Naive thymus-derived CD4-positive, alpha-beta T cell (primary cell): ENCODE measurements at regions not wholly inside any gene's neighbourhood (a gene's known extent, or its start where the extent isn't known, plus 50 kb on each side); places are given as distances from the start of the nearest gene placed in this dataset.
"Not testable (repeated sequence)": the region's sequence is repeated elsewhere in the genome, so short reads cannot be mapped to it uniquely, and the experiment has no call there.

Source experiments
- ATAC-seq: fragments of 150-1000 bp; cut with Tn5 transposase; 2 replicates; pipeline ENCODE4 v1.10.0; 2021; ENCODE audit warnings: mild to moderate bottlenecking, moderate library complexity
- CTCF ChIA-PET: fragments of 350-600 bp; sonication (Branson Sonifier 250); formaldehyde crosslinking; loops from one replicate; lab custom pipeline; 2021; ENCODE audit warnings: antibody characterized with exemption; lab: Charles Lee
- POLR2A ChIA-PET: fragments of 350-600 bp; sonication (Branson Sonifier 250); formaldehyde crosslinking; loops from one replicate; lab custom pipeline; 2021; ENCODE audit warnings: antibody characterized with exemption, inconsistent platforms; lab: Charles Lee
- DNase-seq, 9 donors: peaks; one replicate each; pipeline versions ENCODE4 v3.0.0 to v3.0.0-alpha.2; 2020 to 2022; ENCODE audit warnings: mixed read lengths in 1 of 9
- H3K27ac ChIP-seq: one replicate; pipeline ENCODE4 v1.7.0; 2013; ENCODE audit warnings: mild to moderate bottlenecking, low read depth, low read length, moderate library complexity
- H3K27me3 ChIP-seq, 2 donors: one replicate each; pipeline ENCODE4 v1.7.0; 2013; ENCODE audit warnings: low read length in 2 of 2, mild to moderate bottlenecking in 2 of 2, moderate library complexity in 2 of 2; ENCODE audit not compliant: control insufficient read depth in 2 of 2, insufficient read depth in 2 of 2
- H3K36me3 ChIP-seq, 3 experiments: 1 replicate in 2 of 3; 2 replicates in 1 of 3; pipeline ENCODE4 v1.7.0; 2013; ENCODE audit warnings: low read length in 3 of 3, mild to moderate bottlenecking in 3 of 3, moderate library complexity in 1 of 3; ENCODE audit not compliant: insufficient read depth in 3 of 3, control insufficient read depth in 2 of 3
- H3K4me1 ChIP-seq, 2 donors: one replicate each; pipeline ENCODE4 v1.7.0; 2013; ENCODE audit warnings: low read length in 2 of 2, mild to moderate bottlenecking in 2 of 2, moderate library complexity in 1 of 2; ENCODE audit not compliant: control insufficient read depth in 2 of 2, insufficient read depth in 2 of 2
- H3K4me3 ChIP-seq: 2 replicates; pipeline ENCODE4 v1.7.0; 2013; ENCODE audit warnings: mild to moderate bottlenecking, low read length
- H3K9me3 ChIP-seq, 3 experiments: 1 replicate in 2 of 3; 2 replicates in 1 of 3; pipeline ENCODE4 v1.7.0; 2013; ENCODE audit warnings: low read length in 3 of 3; ENCODE audit not compliant: control insufficient read depth in 2 of 3
- H3K27ac Mint-ChIP-seq, 9 donors: one replicate each; pipeline ENCODE4 v1.8.0; 2020 to 2022; ENCODE audit warnings: mixed read lengths in 9 of 9, mild to moderate bottlenecking in 8 of 9, moderate library complexity in 5 of 9, inconsistent platforms in 2 of 9
- H3K27me3 Mint-ChIP-seq, 5 donors: one replicate each; pipeline ENCODE4 v1.8.0; 2021 to 2022; ENCODE audit warnings: mixed read lengths in 5 of 5, mild to moderate bottlenecking in 1 of 5
- H3K36me3 Mint-ChIP-seq, 5 donors: one replicate each; pipeline ENCODE4 v1.8.0; 2020 to 2022; ENCODE audit warnings: mixed read lengths in 5 of 5, mild to moderate bottlenecking in 3 of 5, inconsistent platforms in 1 of 5
- H3K4me1 Mint-ChIP-seq, 7 donors: one replicate each; pipeline ENCODE4 v1.8.0; 2020 to 2022; ENCODE audit warnings: mixed read lengths in 7 of 7, mild to moderate bottlenecking in 3 of 7, inconsistent platforms in 1 of 7
- H3K4me3 Mint-ChIP-seq, 10 donors: one replicate each; pipeline ENCODE4 v1.8.0; 2020 to 2022; ENCODE audit warnings: mild to moderate bottlenecking in 10 of 10, mixed read lengths in 10 of 10, moderate library complexity in 6 of 10, inconsistent platforms in 2 of 10
- H3K9me3 Mint-ChIP-seq, 11 donors: one replicate each; pipeline ENCODE4 v1.8.0; 2020 to 2022; ENCODE audit warnings: mixed read lengths in 11 of 11, mild to moderate bottlenecking in 4 of 11, inconsistent platforms in 1 of 11, moderate library complexity in 1 of 11
- intact Hi-C, 2 donors: fragments of 100-400 bp; cut with micrococcal nuclease; formaldehyde crosslinking; loops; one replicate each; pipeline ENCODE4 v1.15.1; 2023

- intact Hi-C loops = loop anchor here in 1 of 2 donors (5.0 kb wide), 1 partner anchor 37 kb away; no protein-coding TSS in a partner anchor
- peak overlapping the region in 8 of 9 donors; percentile 5 to 90 (median 74) for H3K27ac Mint-ChIP-seq
- H3K27me3 ChIP-seq = no peaks in the 10 kb centered on the region
- ATAC-seq (no peak), DNase-seq (no peak)
- H3K9me3 ChIP-seq = no peaks in the 10 kb centered on the region
- H3K27ac ChIP-seq = no peak overlapping the region
- H3K4me3 ChIP-seq = no peak overlapping the region
- no peaks in the 10 kb centered on the region for H3K36me3 ChIP-seq
- H3K4me1 Mint-ChIP-seq = peaks cover 43 to 99% (median 79%) of the 10 kb centered on the region in 7 donors
- POLR2A ChIA-PET = interaction anchor here (1.2 to 1.7 kb wide), 6 partner anchors 10 to 41 kb away, joined by 3 to 6 read pairs (median 3); no protein-coding TSS in a partner anchor
- peaks cover 0 to 35% (median 0%) of the 10 kb centered on the region in 5 donors for H3K36me3 Mint-ChIP-seq
- peaks cover 12 to 62% of the 10 kb centered on the region in 2 donors for H3K4me1 ChIP-seq
- H3K9me3 Mint-ChIP-seq = peaks cover 0 to 12% (median 0%) of the 10 kb centered on the region in 11 donors
- CTCF ChIA-PET = interaction anchor here (0.7 kb wide), 1 partner anchor 22 kb away, joined by 3 read pairs; no protein-coding TSS in a partner anchor
- H3K27me3 Mint-ChIP-seq = no peaks in the 10 kb centered on the region
- H3K4me3 Mint-ChIP-seq = peak overlapping the region in 4 of 10 donors; percentile 3 to 83 (median 18)
These were observed 77.7 kb upstream of the SORL1 start for GRCh38 chr11:121374286-121374985.

GRCh38 chr11:121376130-121376529, 76.0 kb upstream of the SORL1 start:
- Mint-ChIP-seq H3K27ac (peak overlapping the region in 7 of 9 donors; percentile 38 to 90 (median 74)), H3K4me3 (peak overlapping the region in 2 of 10 donors; percentile 18 to 23), H3K4me1 (peaks cover 46 to 100% (median 88%) of the 10 kb centered on the region in 7 donors), H3K27me3 (no peaks in the 10 kb centered on the region), H3K9me3 (peaks cover 0 to 7% (median 0%) of the 10 kb centered on the region in 11 donors), H3K36me3 (peaks cover 0 to 28% (median 0%) of the 10 kb centered on the region in 5 donors)
- intact Hi-C loops = no loop called here
- no peak for DNase-seq
- Histone ChIP-seq H3K27ac (no peak overlapping the region), H3K4me1 (peaks cover 12 to 65% of the 10 kb centered on the region in 2 donors), H3K27me3 (no peaks in the 10 kb centered on the region), H3K4me3 (no peak overlapping the region), H3K9me3 (no peaks in the 10 kb centered on the region), H3K36me3 (no peaks in the 10 kb centered on the region)
- POLR2A ChIA-PET = interaction anchor here (1.6 to 6.0 kb wide), 3 partner anchors 9 to 75 kb away, joined by 4 to 52 read pairs (median 8); partner anchors contain the start of genes SORL1 and SORL1-AS1
- peak; percentile 32 for ATAC-seq
- CTCF ChIA-PET = no interaction called here

- intact Hi-C loops = loop anchor here in 1 of 2 donors (2.0 kb wide), 4 partner anchors 16 to 72 kb away; no protein-coding TSS in a partner anchor
These were observed 72.8 kb upstream of the SORL1 start for GRCh38 chr11:121379145-121379810.

GRCh38 chr11:121383716-121384115, 68.4 kb upstream of the SORL1 start:
- ChIA-PET CTCF (no interaction called here), POLR2A (interaction anchor here (0.8 to 1.7 kb wide), 2 partner anchors 9 to 11 kb away, joined by 3 to 5 read pairs; no protein-coding TSS in a partner anchor)
- H3K9me3 Mint-ChIP-seq = peaks cover 0 to 6% (median 0%) of the 10 kb centered on the region in 11 donors
- no peaks in the 10 kb centered on the region for H3K36me3 ChIP-seq
- H3K4me1 ChIP-seq = peaks cover 1 to 10% of the 10 kb centered on the region in 2 donors
- H3K4me1 Mint-ChIP-seq = peaks cover 20 to 36% (median 30%) of the 10 kb centered on the region in 7 donors
- H3K27me3 Mint-ChIP-seq = no peaks in the 10 kb centered on the region
- peak overlapping the region in 2 of 9 donors; percentile 16 to 47 for H3K27ac Mint-ChIP-seq
- no peak overlapping the region for H3K27ac ChIP-seq
- no peaks in the 10 kb centered on the region for H3K27me3 ChIP-seq
- no peak overlapping the region for H3K4me3 Mint-ChIP-seq
- no peaks in the 10 kb centered on the region for H3K9me3 ChIP-seq
- intact Hi-C loops = no loop called here
- peaks cover 0 to 4% (median 0%) of the 10 kb centered on the region in 5 donors for H3K36me3 Mint-ChIP-seq
- ATAC-seq (no peak), DNase-seq (no peak)
- H3K4me3 ChIP-seq = no peak overlapping the region

More at GRCh38 chr11:121379145-121379810, 72.8 kb upstream of the SORL1 start:
- not testable (repeated sequence) for H3K27me3 ChIP-seq, H3K27me3 Mint-ChIP-seq, H3K9me3 ChIP-seq, H3K36me3 ChIP-seq, H3K9me3 Mint-ChIP-seq
- Mint-ChIP-seq H3K4me3 (peak overlapping the region; percentile 52 to 83 (median 77)), H3K27ac (peak overlapping the region in 8 of 9 donors; percentile 86 to 95 (median 90)), H3K4me1 (peaks cover 35 to 80% (median 69%) of the 10 kb centered on the region in 7 donors), H3K36me3 (peaks cover 0 to 13% (median 0%) of the 10 kb centered on the region in 5 donors)
- ChIA-PET POLR2A (interaction anchor here (0.6 to 6.0 kb wide), 8 partner anchors 9 to 283 kb away, joined by 3 to 52 read pairs (median 4); partner anchors contain the start of genes SC5D, SORL1 and SORL1-AS1), CTCF (interaction anchor here (0.6 to 1.1 kb wide), 3 partner anchors 10 to 60 kb away, joined by 3 to 4 read pairs (median 3); no protein-coding TSS in a partner anchor)
- peak in 6 of 9 donors; percentile 16 to 40 (median 30) for DNase-seq
- ATAC-seq = peak; percentile 57
- H3K4me1 ChIP-seq = peaks cover 12 to 34% of the 10 kb centered on the region in 2 donors
- peak overlapping the region; percentile 39 for H3K27ac ChIP-seq
- H3K4me3 ChIP-seq = peak overlapping the region; percentile 8

GRCh38 chr11:121385688-121386087, 66.4 kb upstream of the SORL1 start:
- no peaks in the 10 kb centered on the region for H3K4me1 ChIP-seq
- Mint-ChIP-seq H3K4me3 (no peak overlapping the region), H3K36me3 (peaks cover 0 to 4% (median 0%) of the 10 kb centered on the region in 5 donors), H3K27ac (no peak overlapping the region), H3K27me3 (no peaks in the 10 kb centered on the region), H3K4me1 (peaks cover 2 to 17% (median 10%) of the 10 kb centered on the region in 7 donors), H3K9me3 (peaks cover 0 to 6% (median 0%) of the 10 kb centered on the region in 11 donors)
- no peaks in the 10 kb centered on the region for H3K9me3 ChIP-seq
- CTCF ChIA-PET = interaction anchor here (1.2 kb wide), 1 partner anchor 206 kb away, joined by 3 read pairs; no protein-coding TSS in a partner anchor
- DNase-seq (no peak), ATAC-seq (no peak)
- H3K36me3 ChIP-seq = no peaks in the 10 kb centered on the region
- H3K4me3 ChIP-seq = no peak overlapping the region
- H3K27me3 ChIP-seq = no peaks in the 10 kb centered on the region
- POLR2A ChIA-PET = interaction anchor here (0.6 to 1.4 kb wide), 5 partner anchors 9 to 20 kb away, joined by 3 to 4 read pairs (median 4); no protein-coding TSS in a partner anchor
- intact Hi-C loops = no loop called here
- no peak overlapping the region for H3K27ac ChIP-seq
